Activated CD4-positive, alpha-beta memory T cell treated with anti-CD3 and anti-CD28 coated beads, Interleukin-2, amount 10 ng/mL, durations not matched to agents 7 days and 5 days (primary cell): ENCODE measurements at regions not wholly inside any gene's neighbourhood (a gene's known extent, or its start where the extent isn't known, plus 50 kb on each side); places are given as distances from the start of the nearest gene placed in this dataset.

Experiments used
- CTCF ChIA-PET: fragments of 350-600 bp; sonication (Branson Sonifier 250); formaldehyde crosslinking; loops from one replicate; lab custom pipeline; 2021; ENCODE audit warnings: antibody characterized with exemption, inconsistent platforms; lab: Charles Lee
- POLR2A ChIA-PET: fragments of 350-600 bp; sonication (Branson Sonifier 250); formaldehyde crosslinking; loops from one replicate; lab custom pipeline; 2021; ENCODE audit warnings: antibody characterized with exemption; lab: Charles Lee
- DNase-seq: peaks from one replicate; pipeline ENCODE4 v3.0.0-alpha.2; 2020
- H3K27ac Mint-ChIP-seq: one replicate; pipeline ENCODE4 v1.8.0; 2021; ENCODE audit warnings: mild to moderate bottlenecking, mixed read lengths
- H3K27me3 Mint-ChIP-seq: one replicate; pipeline ENCODE4 v1.8.0; 2021; ENCODE audit warnings: mixed read lengths
- H3K36me3 Mint-ChIP-seq: one replicate; pipeline ENCODE4 v1.8.0; 2021; ENCODE audit warnings: low read depth, mixed read lengths
- H3K4me1 Mint-ChIP-seq: one replicate; pipeline ENCODE4 v1.8.0; 2021; ENCODE audit warnings: mixed read lengths
- H3K4me3 Mint-ChIP-seq: one replicate; pipeline ENCODE4 v1.8.0; 2021; ENCODE audit warnings: mild to moderate bottlenecking, mixed read lengths
- H3K9me3 Mint-ChIP-seq: one replicate; pipeline ENCODE4 v1.8.0; 2021; ENCODE audit warnings: mixed read lengths

- Mint-ChIP-seq H3K27ac (no peak overlapping the region), H3K36me3 (no peaks in the 10 kb centered on the region), H3K4me3 (no peak overlapping the region)
These were observed 236.9 kb upstream of the JAG1 start for GRCh38 chr20:10910535-10911178.

GRCh38 chr20:10911298-10911697 lies 237.5 kb upstream of the JAG1 start:
- Mint-ChIP-seq H3K27ac (no peak overlapping the region), H3K4me1 (no peaks in the 10 kb centered on the region), H3K36me3 (no peaks in the 10 kb centered on the region), H3K4me3 (no peak overlapping the region), H3K27me3 (no peaks in the 10 kb centered on the region), H3K9me3 (peaks cover 3% of the 10 kb centered on the region)
- ChIA-PET CTCF (no interaction called here), POLR2A (no interaction called here)
- no peak for DNase-seq

More at GRCh38 chr20:10910535-10911178, 236.9 kb upstream of the JAG1 start:
- Mint-ChIP-seq H3K4me1 (no peaks in the 10 kb centered on the region), H3K9me3 (peaks cover 3% of the 10 kb centered on the region), H3K27me3 (no peaks in the 10 kb centered on the region)
- POLR2A ChIA-PET = no interaction called here
- no peak for DNase-seq
- CTCF ChIA-PET = no interaction called here

DNA sequence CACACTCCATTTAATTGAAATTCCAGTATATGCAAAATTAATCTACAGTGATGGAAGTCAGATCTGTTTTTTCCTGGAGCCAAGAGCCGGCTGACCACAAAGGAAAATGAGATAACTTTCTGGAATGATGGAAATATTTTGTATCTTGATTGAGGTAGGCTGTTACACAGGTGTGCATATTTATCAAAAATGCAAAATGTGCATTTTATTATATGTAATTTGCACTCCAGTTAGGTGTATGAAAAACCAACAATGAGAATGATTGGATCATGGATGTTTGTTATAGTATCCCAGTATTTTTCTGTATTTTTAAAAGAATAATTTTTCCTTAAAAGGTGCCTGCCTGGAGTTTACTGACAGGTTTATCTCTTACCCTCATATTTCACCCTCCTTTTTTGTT lies 242.0 kb upstream of the JAG1 start:
- no peak overlapping the region for H3K27ac Mint-ChIP-seq
- no peaks in the 10 kb centered on the region for H3K36me3 Mint-ChIP-seq
- POLR2A ChIA-PET = no interaction called here
- H3K27me3 Mint-ChIP-seq = no peaks in the 10 kb centered on the region
- H3K4me1 Mint-ChIP-seq = no peaks in the 10 kb centered on the region
- H3K4me3 Mint-ChIP-seq = no peak overlapping the region
- CTCF ChIA-PET = no interaction called here
- DNase-seq = no peak
- peaks cover 10% of the 10 kb centered on the region for H3K9me3 Mint-ChIP-seq

DNA sequence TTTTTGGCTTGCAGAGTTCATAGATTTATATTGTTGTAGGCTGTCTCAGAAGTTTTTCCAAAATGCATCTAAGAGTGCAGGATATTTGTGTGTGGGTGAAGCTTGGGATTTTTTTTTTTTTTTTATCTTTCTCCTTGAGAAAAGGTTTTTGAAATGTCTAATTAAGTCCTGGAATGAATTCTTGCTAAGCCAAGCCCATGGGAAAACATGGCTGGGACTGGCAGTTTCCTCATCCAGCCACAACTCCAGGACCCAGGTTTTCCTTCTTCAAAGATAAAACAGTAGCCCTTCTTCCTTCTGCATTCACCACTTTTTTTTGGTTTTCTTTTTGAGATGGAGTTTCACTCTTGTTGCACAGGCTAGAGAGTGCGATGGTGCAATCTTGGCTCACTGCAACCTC lies 242.5 kb upstream of the JAG1 start:
- Mint-ChIP-seq H3K36me3 (no peaks in the 10 kb centered on the region), H3K27me3 (no peaks in the 10 kb centered on the region), H3K9me3 (peaks cover 10% of the 10 kb centered on the region), H3K4me1 (no peaks in the 10 kb centered on the region), H3K27ac (no peak overlapping the region), H3K4me3 (no peak overlapping the region)
- ChIA-PET CTCF (no interaction called here), POLR2A (no interaction called here)
- no peak for DNase-seq

DNA sequence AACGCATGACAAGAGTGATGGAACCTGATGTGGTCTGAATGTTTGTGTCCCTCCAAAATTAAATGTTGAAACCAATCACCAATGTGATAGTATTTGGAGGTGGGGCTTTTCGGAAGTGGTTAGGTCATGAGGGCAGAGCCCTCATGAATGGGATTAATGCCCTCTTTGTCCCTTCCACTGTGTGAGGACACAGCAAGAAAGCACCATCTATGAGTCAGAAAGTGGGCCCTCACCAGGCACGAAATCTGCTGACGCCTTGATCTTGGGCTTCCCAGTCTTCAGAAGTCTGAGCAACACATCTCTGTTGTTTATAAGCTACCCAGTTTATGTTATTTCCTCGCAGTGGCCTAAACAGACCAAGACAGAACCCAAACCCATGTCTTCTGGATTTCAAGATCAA lies 244.0 kb upstream of the JAG1 start:
- Mint-ChIP-seq H3K36me3 (no peaks in the 10 kb centered on the region), H3K4me1 (no peaks in the 10 kb centered on the region), H3K4me3 (no peak overlapping the region), H3K27me3 (no peaks in the 10 kb centered on the region), H3K27ac (no peak overlapping the region), H3K9me3 (peaks cover 10% of the 10 kb centered on the region)
- no peak for DNase-seq
- CTCF ChIA-PET = no interaction called here
- POLR2A ChIA-PET = no interaction called here

- Mint-ChIP-seq H3K27me3 (no peaks in the 10 kb centered on the region), H3K4me3 (no peak overlapping the region), H3K9me3 (peaks cover 10% of the 10 kb centered on the region), H3K36me3 (no peaks in the 10 kb centered on the region), H3K27ac (no peak overlapping the region), H3K4me1 (no peaks in the 10 kb centered on the region)
- ChIA-PET CTCF (no interaction called here), POLR2A (no interaction called here)
- no peak for DNase-seq
These were observed 245.8 kb upstream of the JAG1 start for GRCh38 chr20:10919396-10920140.

GRCh38 chr20:10920396-10920795 lies 246.6 kb upstream of the JAG1 start:
- Mint-ChIP-seq H3K4me1 (no peaks in the 10 kb centered on the region), H3K36me3 (no peaks in the 10 kb centered on the region), H3K4me3 (no peak overlapping the region), H3K27me3 (no peaks in the 10 kb centered on the region), H3K27ac (no peak overlapping the region), H3K9me3 (peaks cover 7% of the 10 kb centered on the region)
- POLR2A ChIA-PET = no interaction called here
- DNase-seq = no peak
- CTCF ChIA-PET = no interaction called here

DNA sequence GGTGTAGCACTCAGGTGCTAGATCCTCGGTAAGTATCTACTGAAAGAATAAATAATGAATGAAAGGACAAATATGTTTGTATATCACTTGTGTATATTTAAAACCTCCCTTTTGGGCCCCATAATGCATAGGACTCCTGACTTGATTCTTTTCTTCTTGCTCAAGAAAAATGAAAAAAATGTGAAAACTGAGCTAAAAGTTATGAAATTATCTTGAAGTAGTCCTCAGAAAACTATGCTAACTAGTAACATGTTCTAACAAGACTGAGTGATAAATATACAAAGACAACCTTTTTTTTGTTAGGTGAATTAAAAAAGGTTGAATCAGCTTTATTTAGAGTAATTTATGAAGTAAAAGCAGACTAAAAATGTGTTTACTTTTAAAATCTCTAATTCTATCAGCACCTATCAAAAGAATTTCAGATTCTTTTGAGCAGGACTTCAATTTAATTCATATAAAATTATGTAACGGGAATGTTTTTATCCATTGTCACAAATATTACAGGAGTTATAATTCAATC lies 247.8 kb upstream of the JAG1 start:
- Mint-ChIP-seq H3K27me3 (no peaks in the 10 kb centered on the region), H3K27ac (no peak overlapping the region), H3K4me1 (no peaks in the 10 kb centered on the region), H3K4me3 (no peak overlapping the region), H3K36me3 (no peaks in the 10 kb centered on the region), H3K9me3 (peaks cover 7% of the 10 kb centered on the region)
- DNase-seq = no peak
- CTCF ChIA-PET = no interaction called here
- POLR2A ChIA-PET = no interaction called here

- Mint-ChIP-seq H3K36me3 (no peaks in the 10 kb centered on the region), H3K27ac (no peak overlapping the region), H3K4me3 (no peak overlapping the region), H3K4me1 (no peaks in the 10 kb centered on the region), H3K27me3 (no peaks in the 10 kb centered on the region), H3K9me3 (peaks cover under 1% of the 10 kb centered on the region)
- no peak for DNase-seq
- ChIA-PET POLR2A (no interaction called here), CTCF (no interaction called here)
These were observed 248.7 kb upstream of the JAG1 start for GRCh38 chr20:10922506-10922905.

- H3K36me3 Mint-ChIP-seq = no peaks in the 10 kb centered on the region
- no peak overlapping the region for H3K27ac Mint-ChIP-seq
- no peaks in the 10 kb centered on the region for H3K27me3 Mint-ChIP-seq
- POLR2A ChIA-PET = no interaction called here
- CTCF ChIA-PET = no interaction called here
- no peak overlapping the region for H3K4me3 Mint-ChIP-seq
- H3K9me3 Mint-ChIP-seq = no peaks in the 10 kb centered on the region
- DNase-seq = no peak
- H3K4me1 Mint-ChIP-seq = no peaks in the 10 kb centered on the region
These were observed 249.1 kb upstream of the JAG1 start for GRCh38 chr20:10922941-10923340.

- Mint-ChIP-seq H3K4me1 (no peaks in the 10 kb centered on the region), H3K36me3 (no peaks in the 10 kb centered on the region), H3K27me3 (no peaks in the 10 kb centered on the region), H3K9me3 (no peaks in the 10 kb centered on the region), H3K27ac (no peak overlapping the region), H3K4me3 (no peak overlapping the region)
- CTCF ChIA-PET = no interaction called here
- POLR2A ChIA-PET = no interaction called here
- DNase-seq = no peak
These were observed 250.9 kb upstream of the JAG1 start for GRCh38 chr20:10924644-10925201.

GRCh38 chr20:10925767-10926166 lies 252.0 kb upstream of the JAG1 start:
- CTCF ChIA-PET = no interaction called here
- DNase-seq = no peak
- no peaks in the 10 kb centered on the region for H3K4me1 Mint-ChIP-seq
- POLR2A ChIA-PET = no interaction called here
- no peak overlapping the region for H3K27ac Mint-ChIP-seq
- no peaks in the 10 kb centered on the region for H3K27me3 Mint-ChIP-seq
- no peaks in the 10 kb centered on the region for H3K9me3 Mint-ChIP-seq
- H3K36me3 Mint-ChIP-seq = no peaks in the 10 kb centered on the region
- H3K4me3 Mint-ChIP-seq = no peak overlapping the region

DNA sequence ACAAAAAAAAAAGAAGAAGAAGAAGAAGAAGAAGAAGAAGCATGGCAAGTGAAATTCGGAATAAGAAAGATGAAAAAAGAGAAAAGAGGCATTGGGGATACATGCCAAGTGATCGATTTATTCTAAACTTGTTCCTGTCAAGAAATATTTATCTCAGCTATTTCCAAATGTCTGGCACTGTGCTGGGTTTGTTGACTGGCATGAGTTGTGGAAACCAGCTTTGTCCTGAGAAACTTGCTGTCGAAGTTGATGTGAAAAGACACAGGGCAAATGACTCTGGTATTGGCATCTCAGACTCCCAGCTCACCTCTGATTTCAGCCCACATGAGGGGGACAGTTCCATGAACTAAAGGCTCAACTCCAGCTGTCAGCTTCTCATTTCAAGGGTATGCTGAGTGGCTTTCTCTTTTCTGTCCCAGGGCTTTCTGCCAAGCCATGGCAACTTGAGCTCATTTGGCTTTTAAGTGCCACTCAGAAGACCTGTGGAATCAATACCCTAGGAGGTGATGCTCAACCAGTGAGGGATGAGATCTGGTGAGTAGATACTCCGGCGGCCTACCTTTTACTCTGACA lies 253.3 kb upstream of the JAG1 start:
- DNase-seq = no peak
- Mint-ChIP-seq H3K4me3 (no peak overlapping the region), H3K4me1 (no peaks in the 10 kb centered on the region), H3K9me3 (no peaks in the 10 kb centered on the region), H3K27me3 (no peaks in the 10 kb centered on the region), H3K36me3 (no peaks in the 10 kb centered on the region), H3K27ac (no peak overlapping the region)
- ChIA-PET CTCF (no interaction called here), POLR2A (no interaction called here)
